NCI-H460 (cell line): ENCODE measurements at regions not wholly inside any gene's neighbourhood (a gene's known extent, or its start where the extent isn't known, plus 50 kb on each side); places are given as distances from the start of the nearest gene placed in this dataset.
A peak's percentile ranks its signal among the peaks of the same experiment; 100 is the strongest.

Experiments used
- DNase-seq: peaks from one replicate; pipeline ENCODE4 v3.0.0-alpha.2; 2016; ENCODE audit warnings: low read depth; ENCODE audit errors: extremely low read depth

DNA sequence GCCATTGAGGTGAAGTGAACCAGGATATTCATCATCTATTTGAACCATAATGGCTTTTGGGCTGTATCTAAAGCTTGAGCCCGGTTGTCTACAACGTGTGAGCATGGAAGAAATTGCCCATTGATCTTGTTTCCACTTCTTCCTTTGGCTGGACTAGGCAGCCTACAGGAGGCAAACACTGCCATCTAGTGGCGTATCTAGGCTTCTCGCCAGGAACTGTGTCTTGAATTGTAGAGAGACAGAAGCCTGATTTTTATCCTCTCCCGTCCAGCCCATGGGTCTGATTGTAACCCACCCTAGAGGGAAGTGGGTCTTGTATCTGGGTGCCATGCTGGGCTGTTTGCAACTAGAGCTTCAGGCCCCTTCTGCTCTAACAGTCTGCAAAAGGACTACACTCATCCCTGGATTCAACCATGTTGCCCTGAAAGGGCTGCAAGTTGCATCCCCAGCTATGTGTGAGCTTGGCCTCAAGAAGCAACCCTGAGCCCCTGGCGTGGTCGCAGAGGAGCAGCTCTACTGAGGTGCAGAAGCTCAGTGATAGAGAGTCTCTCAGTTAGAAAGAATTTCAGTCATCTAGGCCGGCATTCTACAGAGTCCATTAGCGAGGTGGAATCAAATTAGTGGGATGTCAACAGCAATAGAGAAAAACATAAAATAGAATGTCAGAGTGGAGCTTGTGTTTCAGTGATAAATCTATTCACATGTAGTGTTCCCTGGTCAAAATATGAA lies 170.2 kb upstream of the UMPS start:
- peak; percentile 78 for DNase-seq

- DNase-seq = no peak
Observed at GRCh38 chr3:124560666-124561215, 169.5 kb upstream of the UMPS start.

- no peak for DNase-seq
Observed at GRCh38 chr3:124562769-124563168, 167.5 kb upstream of the UMPS start.

GRCh38 chr3:124563376-124563775 lies 166.9 kb upstream of the UMPS start:
- DNase-seq = no peak

- DNase-seq = peak; percentile 75
Observed at GRCh38 chr3:124565013-124565412, 165.2 kb upstream of the UMPS start.

- no peak for DNase-seq
Observed at GRCh38 chr3:124565551-124565950, 164.7 kb upstream of the UMPS start.

GRCh38 chr3:124566701-124567100 lies 163.6 kb upstream of the UMPS start:
- DNase-seq = no peak

GRCh38 chr3:124567179-124567578 lies 163.1 kb upstream of the UMPS start:
- no peak for DNase-seq

GRCh38 chr3:124569761-124570160 lies 160.5 kb upstream of the UMPS start:
- DNase-seq = no peak

DNA sequence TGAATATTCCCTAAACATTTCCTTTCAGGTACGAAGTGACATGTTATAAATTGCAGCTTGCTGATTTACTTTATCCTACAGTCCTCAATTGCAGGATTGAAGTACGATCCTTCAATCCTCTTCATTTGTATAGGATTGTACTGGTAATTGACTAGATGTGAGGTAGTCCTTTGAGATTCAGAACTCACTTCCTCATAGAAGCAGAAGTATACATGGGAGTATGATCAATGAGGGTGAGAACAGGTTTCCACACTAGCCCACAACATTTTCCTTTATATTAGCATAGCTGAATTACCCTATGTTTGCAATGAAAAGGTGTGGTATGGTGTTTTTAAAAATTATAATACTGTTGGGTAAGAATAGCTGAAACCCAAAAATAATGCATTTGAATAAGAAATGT lies 160.0 kb upstream of the UMPS start:
- no peak for DNase-seq

- no peak for DNase-seq
Observed at GRCh38 chr3:124572851-124573405, 157.3 kb upstream of the UMPS start.

GRCh38 chr3:124574012-124574411 lies 156.2 kb upstream of the UMPS start:
- DNase-seq = no peak

DNA sequence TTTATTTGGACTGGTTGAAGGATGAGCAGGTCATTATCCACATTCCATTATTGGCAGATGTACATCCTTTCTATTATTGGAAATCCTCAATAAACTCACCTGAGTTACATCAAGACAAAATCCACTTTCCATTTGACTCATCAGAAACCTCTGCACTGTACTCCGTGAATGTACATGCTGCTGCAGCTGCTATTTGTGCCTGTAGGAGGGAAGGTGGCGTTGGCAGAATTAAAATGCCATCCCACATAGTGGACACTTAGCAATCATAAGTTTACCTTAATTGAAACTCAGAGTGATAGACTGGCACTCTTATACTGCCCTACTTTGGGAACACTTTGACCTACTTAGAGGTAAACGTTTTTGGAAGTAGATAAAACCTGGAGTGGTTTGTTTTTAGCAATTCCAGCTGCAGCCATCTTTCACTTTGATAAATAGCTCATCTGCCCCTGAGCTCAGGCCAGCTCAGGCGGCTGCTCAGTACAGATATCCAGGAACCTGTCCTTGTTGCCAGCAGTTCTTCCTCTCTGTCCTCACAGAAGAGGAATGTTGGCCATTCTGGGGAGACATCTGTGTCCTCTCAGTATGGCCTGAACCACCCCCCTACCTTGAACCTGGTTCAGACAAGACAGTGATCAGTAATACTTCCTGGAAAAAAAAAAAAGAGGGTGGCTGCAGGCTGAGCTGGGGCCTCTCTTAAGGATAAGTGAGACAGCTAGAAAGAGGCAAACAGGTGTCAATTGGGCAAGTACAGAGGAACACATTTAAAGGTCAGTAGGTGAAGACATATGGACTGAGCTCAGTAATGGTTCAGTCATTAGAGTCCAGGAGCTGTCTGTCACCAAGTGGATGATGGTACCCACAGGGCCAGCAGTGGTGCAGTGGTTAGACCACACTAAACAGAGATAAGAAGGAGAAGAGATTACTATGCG lies 153.4 kb upstream of the UMPS start:
- no peak for DNase-seq

- DNase-seq = no peak
Observed at GRCh38 chr3:124577494-124578167, 152.6 kb upstream of the UMPS start.

DNA sequence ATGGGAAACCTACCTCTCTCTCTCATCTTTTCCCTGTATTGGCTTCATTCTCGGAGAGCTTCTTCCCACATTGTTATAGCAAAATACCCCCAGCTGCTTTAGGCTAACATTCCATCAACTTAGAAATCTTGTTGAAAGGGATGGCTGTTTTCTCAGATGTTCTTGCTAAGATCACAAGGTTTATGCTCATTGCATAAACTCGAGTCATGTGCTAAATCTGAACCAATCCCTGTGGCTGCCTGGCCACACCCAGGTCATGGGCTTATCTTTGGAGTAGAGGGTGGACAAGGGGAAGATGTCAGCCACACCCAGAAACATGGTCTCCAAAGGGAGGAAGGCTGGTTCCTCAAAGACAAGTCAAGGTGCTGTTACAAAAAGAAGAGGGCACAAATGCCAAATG lies 150.6 kb upstream of the UMPS start:
- no peak for DNase-seq

DNA sequence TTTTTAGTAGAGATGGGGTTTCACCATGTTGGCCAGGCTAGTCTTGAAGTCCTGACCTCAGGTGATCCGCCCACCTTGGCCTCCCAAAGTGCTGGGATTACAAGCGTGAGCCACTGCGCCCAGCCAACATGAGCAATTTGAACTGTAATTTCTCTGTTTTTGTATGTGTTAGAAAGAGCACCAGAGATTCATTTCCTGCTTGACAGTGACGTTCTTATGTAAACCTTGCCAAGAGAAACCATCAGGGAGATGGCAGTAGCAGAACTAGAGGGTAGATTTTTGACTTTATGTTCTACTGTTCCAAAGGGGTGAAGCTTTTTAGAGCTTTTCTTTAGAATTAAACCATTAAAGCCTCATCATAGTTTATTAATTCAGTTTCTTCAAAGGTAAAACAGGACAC lies 148.1 kb upstream of the UMPS start:
- DNase-seq = no peak

DNA sequence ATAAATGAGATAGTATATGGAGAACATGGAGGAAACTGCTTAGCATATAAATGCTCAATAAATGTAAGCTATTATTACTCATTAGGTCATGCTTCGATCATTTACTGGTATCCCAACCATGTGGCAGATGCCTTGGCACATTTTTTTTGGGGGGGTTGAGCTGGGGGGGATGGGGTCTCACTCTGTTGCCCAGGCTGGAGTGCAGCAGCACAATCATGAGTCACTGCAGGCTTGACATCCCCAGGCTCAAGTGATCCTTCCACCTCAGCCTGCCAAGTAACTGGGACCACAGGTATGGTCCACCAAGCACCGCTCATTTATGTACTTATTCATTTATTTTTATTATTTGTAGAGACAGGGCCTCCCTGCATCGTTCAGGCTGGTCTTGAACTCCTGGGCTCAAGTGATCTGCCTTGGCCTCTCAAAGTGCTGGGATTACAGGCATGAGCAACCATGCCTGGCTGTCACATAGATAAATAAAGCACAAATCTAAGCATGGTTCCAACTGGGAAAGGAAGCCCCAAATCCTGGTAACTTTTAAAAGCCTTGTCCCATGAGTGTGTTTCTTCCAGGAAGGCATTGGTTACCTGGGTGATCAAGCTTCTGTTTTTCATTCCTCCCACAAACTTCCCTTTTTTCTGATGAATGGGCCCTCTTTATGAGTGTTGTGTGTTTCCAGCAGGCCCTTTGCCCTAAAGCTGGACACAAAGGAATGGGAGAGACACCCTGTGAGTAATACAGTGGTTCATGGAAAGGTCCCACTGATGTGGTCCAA lies 147.4 kb upstream of the UMPS start:
- DNase-seq = no peak

- DNase-seq = no peak
Observed at GRCh38 chr3:124584245-124584551, 146.1 kb upstream of the UMPS start.

DNA sequence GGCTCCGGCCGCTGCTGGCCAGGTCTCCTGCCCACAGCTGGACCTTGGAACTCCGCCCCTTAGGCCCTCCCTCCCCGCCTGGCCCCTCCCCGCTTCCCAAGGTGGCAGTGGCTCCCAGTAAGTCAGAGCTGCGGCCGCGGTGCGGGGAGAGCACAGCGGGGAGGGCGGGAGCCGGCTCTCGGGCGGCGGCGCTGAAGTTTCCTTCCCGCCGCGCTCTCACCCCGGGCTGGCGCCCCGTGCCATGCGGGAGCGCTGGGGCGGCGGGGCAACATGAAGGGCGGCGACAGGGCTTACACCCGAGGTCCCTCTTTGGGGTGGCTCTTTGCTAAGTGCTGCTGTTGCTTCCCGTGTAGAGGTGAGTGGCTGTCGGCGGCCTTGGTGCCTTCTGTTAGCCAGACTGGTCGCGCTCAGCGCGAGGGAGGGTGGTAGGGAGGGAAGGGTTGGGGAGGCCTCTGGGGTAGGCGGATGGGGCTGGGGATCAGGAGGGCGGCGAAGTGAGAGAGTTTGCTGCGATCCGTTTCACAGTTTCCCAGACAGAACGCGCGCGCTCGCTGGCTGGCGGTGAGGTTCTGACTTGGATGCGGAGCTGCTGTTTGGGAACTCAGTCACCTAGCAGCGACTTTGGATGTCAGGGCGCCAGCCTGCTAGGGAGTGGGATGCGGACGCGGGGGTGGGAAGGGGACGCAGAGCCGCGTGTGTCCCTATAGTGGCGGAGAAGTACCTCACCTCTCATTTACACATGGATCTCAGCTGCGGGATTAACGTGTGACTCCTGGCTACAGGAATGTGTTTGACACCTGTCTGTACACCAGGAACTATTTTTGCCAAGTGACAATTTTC lies 145.5 kb upstream of the UMPS start:
- peak; percentile 61 for DNase-seq
